CD14-positive monocyte (primary cell): ENCODE measurements at regions not wholly inside any gene's neighbourhood (a gene's known extent, or its start where the extent isn't known, plus 50 kb on each side); places are given as distances from the start of the nearest gene placed in this dataset.

Experiments
- DNase-seq, 3 donors: peaks; one replicate each; pipeline ENCODE4 v3.0.0-alpha.2; 2011 to 2022
- H2AFZ ChIP-seq: 2 replicates; pipeline ENCODE4 v1.6.0; 2012; ENCODE audit warnings: mild to moderate bottlenecking, low read depth, low read length, inconsistent platforms; ENCODE audit not compliant: insufficient read depth, poor library complexity, severe bottlenecking
- H3K27ac ChIP-seq, 2 donors: 1 replicate in 1 of 2; 2 replicates in 1 of 2; pipeline ENCODE4 v1.5.1; 2012 to 2013; ENCODE audit warnings: low read length in 2 of 2, control low read depth in 1 of 2, inconsistent platforms in 1 of 2, low read depth in 1 of 2, mild to moderate bottlenecking in 1 of 2
- H3K27me3 ChIP-seq, 2 donors: one replicate each; pipeline versions ENCODE4 v1.6.0 to v1.6.1; 2011 to 2013; ENCODE audit warnings: low read length in 2 of 2; ENCODE audit not compliant: control insufficient read depth in 2 of 2, insufficient read depth in 2 of 2
- H3K36me3 ChIP-seq, 2 donors: replicated peaks in 1 of 2; 1 replicate in 1 of 2; 2 replicates in 1 of 2; pipeline versions ENCODE4 v1.5.1 to v1.6.1; 2012 to 2013; ENCODE audit warnings: low read length in 2 of 2, control low read depth in 1 of 2, inconsistent platforms in 1 of 2, mild to moderate bottlenecking in 1 of 2; ENCODE audit not compliant: insufficient read depth in 2 of 2, control insufficient read depth in 1 of 2
- H3K4me1 ChIP-seq, 2 donors: 1 replicate in 1 of 2; 2 replicates in 1 of 2; pipeline versions ENCODE4 v1.5.1 to v1.6.1; 2012 to 2013; ENCODE audit warnings: low read length in 2 of 2, control low read depth in 1 of 2, inconsistent platforms in 1 of 2, mild to moderate bottlenecking in 1 of 2, moderate library complexity in 1 of 2; ENCODE audit not compliant: insufficient read depth in 2 of 2, control insufficient read depth in 1 of 2
- H3K4me2 ChIP-seq: replicated peaks from 2 replicates; pipeline ENCODE3; 2012; ENCODE audit warnings: low read length, moderate library complexity, mild to moderate bottlenecking; ENCODE audit not compliant: poor library complexity, severe bottlenecking; ENCODE audit errors: extremely low read depth
- H3K4me3 ChIP-seq, 3 experiments: fragments of 200-600 bp in 1 of 3; sonication (generic) in 1 of 3; replicated peaks in 1 of 3; 1 replicate in 2 of 3; 2 replicates in 1 of 3; pipeline ENCODE4 v1.5.1; 2011 to 2013; ENCODE audit warnings: low read length in 3 of 3, mild to moderate bottlenecking in 3 of 3, control low read depth in 2 of 3, low read depth in 2 of 3, inconsistent platforms in 1 of 3, moderate library complexity in 1 of 3
- H3K79me2 ChIP-seq: 2 replicates; pipeline ENCODE4 v1.6.0; 2012; ENCODE audit warnings: mild to moderate bottlenecking, control low read depth, inconsistent platforms, low read length, moderate library complexity; ENCODE audit not compliant: insufficient read depth
- H3K9ac ChIP-seq: 2 replicates; pipeline ENCODE4 v1.6.0; 2017; ENCODE audit warnings: low read length, mild to moderate bottlenecking; ENCODE audit not compliant: insufficient read depth, poor library complexity, severe bottlenecking
- H3K9me3 ChIP-seq, 2 donors: replicated peaks in 1 of 2; 1 replicate in 1 of 2; 2 replicates in 1 of 2; pipeline versions ENCODE4 v1.5.1 to v1.6.1; 2012 to 2013; ENCODE audit warnings: low read length in 2 of 2, control low read depth in 1 of 2; ENCODE audit not compliant: control insufficient read depth in 1 of 2, insufficient read depth in 1 of 2
- H4K20me1 ChIP-seq: 2 replicates; pipeline ENCODE4 v1.6.0; 2012; ENCODE audit warnings: mild to moderate bottlenecking, low read length, control low read depth, moderate library complexity; ENCODE audit not compliant: insufficient read depth
- H3K27ac Mint-ChIP-seq, 7 donors: one replicate each; pipeline ENCODE4 v1.8.0; 2020; ENCODE audit warnings: mild to moderate bottlenecking in 7 of 7, mixed read lengths in 7 of 7, moderate library complexity in 6 of 7, inconsistent platforms in 2 of 7
- H3K27me3 Mint-ChIP-seq, 3 donors: one replicate each; pipeline ENCODE4 v1.8.0; 2021 to 2022; ENCODE audit warnings: low read depth in 3 of 3, mild to moderate bottlenecking in 3 of 3, mixed read lengths in 3 of 3, moderate library complexity in 3 of 3, inconsistent platforms in 1 of 3
- H3K36me3 Mint-ChIP-seq, 2 donors: one replicate each; pipeline ENCODE4 v1.8.0; 2020; ENCODE audit warnings: mixed read lengths in 2 of 2, inconsistent platforms in 1 of 2, mild to moderate bottlenecking in 1 of 2
- H3K4me1 Mint-ChIP-seq: one replicate; pipeline ENCODE4 v1.8.0; 2020; ENCODE audit warnings: mild to moderate bottlenecking, mixed read lengths
- H3K4me3 Mint-ChIP-seq, 2 donors: one replicate each; pipeline ENCODE4 v1.8.0; 2020; ENCODE audit warnings: mild to moderate bottlenecking in 2 of 2, mixed read lengths in 2 of 2, moderate library complexity in 1 of 2
- H3K9me3 Mint-ChIP-seq, 7 donors: one replicate each; pipeline ENCODE4 v1.8.0; 2020 to 2022; ENCODE audit warnings: mixed read lengths in 7 of 7, mild to moderate bottlenecking in 6 of 7, moderate library complexity in 6 of 7, inconsistent platforms in 2 of 7
- CTCF ChIP-seq: fragments of 200-600 bp; IDR thresholded peaks from one replicate; pipeline ENCODE4 v1.8.0; 2022; ENCODE audit warnings: antibody characterized with exemption, mild to moderate bottlenecking
- WGBS: methylation state at CpG from one replicate; pipeline ENCODE4 v1.1.5; 2013; ENCODE audit warnings: missing lambda C conversion rate; ENCODE audit not compliant: insufficient coverage; 5-methylcytosine and 5-hydroxymethylcytosine counted together
- intact Hi-C, 2 donors: fragments of 100-400 bp; cut with micrococcal nuclease; formaldehyde crosslinking; loops; one replicate each; pipeline versions ENCODE4 v1.15.0 to v1.15.1; 2023

GRCh38 chr4:124390861-124391260, 321.7 kb downstream of the ANKRD50 start:
- H4K20me1 ChIP-seq: no peaks in the 10 kb centered on the region
- H3K9me3 ChIP-seq: no peaks in the 10 kb centered on the region
- intact Hi-C loops: no loop called here
- peaks cover 0 to 6% (median 1%) of the 10 kb centered on the region in 7 donors for H3K9me3 Mint-ChIP-seq
- no peaks in the 10 kb centered on the region for H3K36me3 Mint-ChIP-seq
- no peaks in the 10 kb centered on the region for H3K4me1 Mint-ChIP-seq
- no peak for DNase-seq
- no peaks in the 10 kb centered on the region for H3K4me1 ChIP-seq
- no peaks in the 10 kb centered on the region for H3K79me2 ChIP-seq
- no peak overlapping the region for H3K4me3 Mint-ChIP-seq
- H3K27me3 Mint-ChIP-seq: no peaks in the 10 kb centered on the region
- H3K27ac ChIP-seq: no peak overlapping the region
- no peak overlapping the region for H3K27ac Mint-ChIP-seq
- no peak for TF ChIP-seq CTCF
- H3K4me3 ChIP-seq: no peak overlapping the region
- no peak overlapping the region for H3K4me2 ChIP-seq
- no peak overlapping the region for H2AFZ ChIP-seq
- H3K9ac ChIP-seq: no peak overlapping the region
- 100% methylated on average over 1 of the region's 4 CpGs for WGBS
- H3K27me3 ChIP-seq: no peaks in the 10 kb centered on the region
- H3K36me3 ChIP-seq: no peaks in the 10 kb centered on the region

- no peaks in the 10 kb centered on the region for H3K9me3 ChIP-seq
- DNase-seq: no peak
- no peak overlapping the region for H3K9ac ChIP-seq
- intact Hi-C loops: no loop called here
- Mint-ChIP-seq H3K27ac (no peak overlapping the region), H3K36me3 (no peaks in the 10 kb centered on the region), H3K9me3 (peaks cover 0 to 5% (median 0%) of the 10 kb centered on the region in 7 donors), H3K27me3 (no peaks in the 10 kb centered on the region), H3K4me1 (no peaks in the 10 kb centered on the region), H3K4me3 (no peak overlapping the region)
- H3K4me2 ChIP-seq: no peak overlapping the region
- no CpG with 5 or more reads among the region's 3 CpGs for WGBS
- TF ChIP-seq CTCF: no peak
- no peaks in the 10 kb centered on the region for H3K27me3 ChIP-seq
- H2AFZ ChIP-seq: no peak overlapping the region
- H3K36me3 ChIP-seq: no peaks in the 10 kb centered on the region
- H3K27ac ChIP-seq: no peak overlapping the region
- H3K4me1 ChIP-seq: no peaks in the 10 kb centered on the region
- H3K4me3 ChIP-seq: no peak overlapping the region
- H4K20me1 ChIP-seq: no peaks in the 10 kb centered on the region
- H3K79me2 ChIP-seq: no peaks in the 10 kb centered on the region
Measured at GRCh38 chr4:124396333-124396732, 316.2 kb downstream of the ANKRD50 start.
